ENCODE measurements at regions not wholly inside any gene's neighbourhood (a gene's known extent, or its start where the extent isn't known, plus 50 kb on each side); places are given as distances from the start of the nearest gene placed in this dataset.

DNA sequence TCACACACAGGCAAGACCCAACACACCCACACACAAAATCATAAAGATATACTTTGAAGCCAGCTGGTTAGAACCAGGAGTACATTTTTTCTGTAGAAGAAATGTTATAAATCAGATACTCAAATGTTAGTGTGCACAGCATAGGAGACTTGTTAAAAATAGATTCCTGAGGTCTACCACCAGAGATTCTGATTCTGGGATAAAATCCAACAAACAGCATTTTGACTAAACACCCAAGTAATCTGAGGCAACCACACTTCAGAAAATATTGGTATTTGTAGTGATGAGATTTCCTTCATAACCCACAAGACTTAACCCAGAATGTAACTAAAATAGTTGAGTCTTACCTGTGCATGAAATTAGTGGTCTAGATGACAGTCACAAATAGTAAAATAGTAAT is 301.8 kb downstream of the HNRNPD start:
- TF ChIP-seq, protein P1, sequence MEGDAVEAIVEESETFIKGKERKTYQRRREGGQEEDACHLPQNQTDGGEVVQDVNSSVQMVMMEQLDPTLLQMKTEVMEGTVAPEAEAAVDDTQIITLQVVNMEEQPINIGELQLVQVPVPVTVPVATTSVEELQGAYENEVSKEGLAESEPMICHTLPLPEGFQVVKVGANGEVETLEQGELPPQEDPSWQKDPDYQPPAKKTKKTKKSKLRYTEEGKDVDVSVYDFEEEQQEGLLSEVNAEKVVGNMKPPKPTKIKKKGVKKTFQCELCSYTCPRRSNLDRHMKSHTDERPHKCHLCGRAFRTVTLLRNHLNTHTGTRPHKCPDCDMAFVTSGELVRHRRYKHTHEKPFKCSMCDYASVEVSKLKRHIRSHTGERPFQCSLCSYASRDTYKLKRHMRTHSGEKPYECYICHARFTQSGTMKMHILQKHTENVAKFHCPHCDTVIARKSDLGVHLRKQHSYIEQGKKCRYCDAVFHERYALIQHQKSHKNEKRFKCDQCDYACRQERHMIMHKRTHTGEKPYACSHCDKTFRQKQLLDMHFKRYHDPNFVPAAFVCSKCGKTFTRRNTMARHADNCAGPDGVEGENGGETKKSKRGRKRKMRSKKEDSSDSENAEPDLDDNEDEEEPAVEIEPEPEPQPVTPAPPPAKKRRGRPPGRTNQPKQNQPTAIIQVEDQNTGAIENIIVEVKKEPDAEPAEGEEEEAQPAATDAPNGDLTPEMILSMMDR (IDR thresholded peaks at IDR 0.05): no peak
- H3K4me3 ChIP-seq (replicated peaks in 1 of 3; ENCODE audit: low read depth in 2 of 3, low read length in 3 of 3): no peak overlapping the region
- no peaks in the 10 kb centered on the region for H3K4me1 Mint-ChIP-seq

DNA sequence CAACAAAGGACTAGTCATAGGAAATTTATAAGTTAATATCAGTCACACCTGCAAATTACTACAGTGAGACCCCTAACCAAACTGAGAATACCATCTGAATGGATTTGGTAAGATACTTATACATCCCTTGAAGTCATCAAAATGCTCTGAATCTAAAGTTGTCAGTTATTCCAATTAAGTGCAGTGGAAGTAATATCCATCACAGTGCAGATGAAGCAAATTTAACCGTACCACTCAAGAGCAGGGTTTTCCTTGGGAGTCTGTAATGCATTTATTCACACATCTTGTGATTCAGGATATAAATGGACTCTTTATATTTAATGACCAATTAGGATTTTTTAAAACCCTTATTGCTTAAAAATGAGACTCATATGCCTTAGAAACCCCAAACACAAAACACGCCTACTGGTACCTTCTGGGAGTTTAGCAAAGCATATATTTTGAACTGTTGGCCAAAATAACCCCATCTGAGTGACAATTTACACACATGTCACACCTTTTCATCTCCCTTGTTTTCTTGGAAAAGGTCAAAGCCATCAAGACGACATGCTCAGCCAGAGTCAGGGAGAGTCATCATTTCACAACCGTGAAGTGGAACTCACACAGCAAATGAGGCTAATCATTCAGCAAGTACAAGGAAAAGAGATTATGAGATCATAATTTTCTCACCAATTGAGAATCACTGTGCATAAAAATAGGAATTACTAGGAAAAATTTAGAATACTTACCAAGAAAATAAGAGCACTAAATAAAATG is 303.7 kb downstream of the HNRNPD start:
- H3K27me3 Mint-ChIP-seq (ENCODE audit: low read depth in 3 of 3): peaks cover 2 to 4% (median 3%) of the 10 kb centered on the region in 3 donors
- no peaks in the 10 kb centered on the region for H3K36me3 ChIP-seq (replicated peaks in 1 of 2; ENCODE audit: control insufficient read depth in 1 of 2, insufficient read depth in 2 of 2, low read length in 2 of 2)
- no peak overlapping the region for H3K4me3 ChIP-seq (replicated peaks in 1 of 3; ENCODE audit: low read depth in 2 of 3, low read length in 3 of 3)
- TF ChIP-seq, protein P1 (IDR thresholded peaks at IDR 0.05): no peak
- no peaks in the 10 kb centered on the region for H3K9me3 ChIP-seq (replicated peaks in 1 of 2; ENCODE audit: control insufficient read depth in 1 of 2, insufficient read depth in 1 of 2, low read length in 2 of 2)
- no peak for DNase-seq
- 100% methylated on average over 1 of the region's 4 CpGs for WGBS (ENCODE audit: insufficient coverage)
- H2AFZ ChIP-seq (ENCODE audit: insufficient read depth, low read depth, low read length, poor library complexity, severe bottlenecking): no peak overlapping the region
- no peaks in the 10 kb centered on the region for H3K4me1 ChIP-seq (ENCODE audit: control insufficient read depth in 1 of 2, insufficient read depth in 2 of 2, low read length in 2 of 2)
- H3K4me3 Mint-ChIP-seq: no peak overlapping the region
- no peak overlapping the region for H3K4me2 ChIP-seq (replicated peaks; ENCODE audit: extremely low read depth, low read length, poor library complexity, severe bottlenecking)
- H3K27ac Mint-ChIP-seq: no peak overlapping the region
- H3K4me1 Mint-ChIP-seq: peaks cover 2% of the 10 kb centered on the region
- H3K79me2 ChIP-seq (ENCODE audit: insufficient read depth, low read length): no peaks in the 10 kb centered on the region
- H3K9me3 Mint-ChIP-seq: peaks cover 0 to 2% (median 0%) of the 10 kb centered on the region in 7 donors
- H3K36me3 Mint-ChIP-seq: no peaks in the 10 kb centered on the region
- no peak overlapping the region for H3K9ac ChIP-seq (ENCODE audit: insufficient read depth, low read length, poor library complexity, severe bottlenecking)
- no peaks in the 10 kb centered on the region for H3K27me3 ChIP-seq (ENCODE audit: control insufficient read depth in 2 of 2, insufficient read depth in 2 of 2, low read length in 2 of 2)
- no peaks in the 10 kb centered on the region for H4K20me1 ChIP-seq (ENCODE audit: insufficient read depth, low read length)
- H3K27ac ChIP-seq (ENCODE audit: low read depth in 1 of 2, low read length in 2 of 2): no peak overlapping the region
- intact Hi-C loops (cut with micrococcal nuclease): no loop called here

More for the DNA sequence above, 301.8 kb downstream of the HNRNPD start:
- H2AFZ ChIP-seq (ENCODE audit: insufficient read depth, low read depth, low read length, poor library complexity, severe bottlenecking): no peak overlapping the region
- no peaks in the 10 kb centered on the region for H3K27me3 ChIP-seq (ENCODE audit: control insufficient read depth in 2 of 2, insufficient read depth in 2 of 2, low read length in 2 of 2)
- Mint-ChIP-seq H3K27me3 (ENCODE audit: low read depth in 3 of 3) (peaks cover 0 to 3% (median 2%) of the 10 kb centered on the region in 3 donors), H3K27ac (no peak overlapping the region), H3K36me3 (no peaks in the 10 kb centered on the region), H3K4me3 (no peak overlapping the region), H3K9me3 (peaks cover 0 to 2% (median 0%) of the 10 kb centered on the region in 7 donors)
- H3K4me1 ChIP-seq (ENCODE audit: control insufficient read depth in 1 of 2, insufficient read depth in 2 of 2, low read length in 2 of 2): no peaks in the 10 kb centered on the region
- no peaks in the 10 kb centered on the region for H3K9me3 ChIP-seq (replicated peaks in 1 of 2; ENCODE audit: control insufficient read depth in 1 of 2, insufficient read depth in 1 of 2, low read length in 2 of 2)
- H3K9ac ChIP-seq (ENCODE audit: insufficient read depth, low read length, poor library complexity, severe bottlenecking): no peak overlapping the region
- H3K4me2 ChIP-seq (replicated peaks; ENCODE audit: extremely low read depth, low read length, poor library complexity, severe bottlenecking): no peak overlapping the region
- no peak overlapping the region for H3K27ac ChIP-seq (ENCODE audit: low read depth in 1 of 2, low read length in 2 of 2)
- intact Hi-C loops (cut with micrococcal nuclease): no loop called here
- DNase-seq: no peak
- no peaks in the 10 kb centered on the region for H3K79me2 ChIP-seq (ENCODE audit: insufficient read depth, low read length)
- no peaks in the 10 kb centered on the region for H4K20me1 ChIP-seq (ENCODE audit: insufficient read depth, low read length)
- no peaks in the 10 kb centered on the region for H3K36me3 ChIP-seq (replicated peaks in 1 of 2; ENCODE audit: control insufficient read depth in 1 of 2, insufficient read depth in 2 of 2, low read length in 2 of 2)

All from CD14-positive monocyte (primary cell).